DOHH2 (cell line): ENCODE measurements at regions not wholly inside any gene's neighbourhood (a gene's known extent, or its start where the extent isn't known, plus 50 kb on each side); places are given as distances from the start of the nearest gene placed in this dataset.

ENCODE experiments used
- EZH2phosphoT487 ChIP-seq: fragments of 200-600 bp; sonication (generic); IDR thresholded peaks from 2 replicates; pipeline ENCODE4 v1.6.1; 2017; ENCODE audit warnings: borderline replicate concordance, mild to moderate bottlenecking, antibody characterized with exemption, low read length, moderate library complexity, mixed read lengths
- TF ChIP-seq, protein P1 (sequence below): fragments of 200-600 bp; sonication (generic); IDR thresholded peaks from one replicate; pipeline ENCODE4 v1.5.1; 2014; ENCODE audit warnings: antibody characterized with exemption, mild to moderate bottlenecking, low read depth, low read length; ENCODE audit not compliant: poor library complexity, severe bottlenecking

DNA sequence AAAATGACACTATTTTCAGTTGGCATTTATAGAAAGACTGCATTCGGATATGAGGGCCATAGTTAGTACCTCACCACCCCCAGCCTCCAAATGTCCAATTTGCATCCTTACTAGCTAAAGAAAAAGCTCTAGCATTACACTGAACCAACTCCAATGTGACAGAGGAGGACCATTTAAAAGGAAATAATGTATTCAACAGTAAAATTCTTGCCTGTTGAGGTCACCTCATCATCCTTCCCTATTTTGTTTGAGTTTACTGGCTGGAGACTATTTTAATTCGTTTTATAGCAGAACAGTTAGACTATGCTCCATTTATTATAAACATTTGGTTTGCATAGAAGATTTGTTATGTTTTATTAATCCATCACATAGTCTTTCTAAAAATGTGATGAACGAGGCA is 88.2 kb upstream of the PPARGC1A start:
- no peak for TF ChIP-seq EZH2phosphoT487
- TF ChIP-seq, protein P1, sequence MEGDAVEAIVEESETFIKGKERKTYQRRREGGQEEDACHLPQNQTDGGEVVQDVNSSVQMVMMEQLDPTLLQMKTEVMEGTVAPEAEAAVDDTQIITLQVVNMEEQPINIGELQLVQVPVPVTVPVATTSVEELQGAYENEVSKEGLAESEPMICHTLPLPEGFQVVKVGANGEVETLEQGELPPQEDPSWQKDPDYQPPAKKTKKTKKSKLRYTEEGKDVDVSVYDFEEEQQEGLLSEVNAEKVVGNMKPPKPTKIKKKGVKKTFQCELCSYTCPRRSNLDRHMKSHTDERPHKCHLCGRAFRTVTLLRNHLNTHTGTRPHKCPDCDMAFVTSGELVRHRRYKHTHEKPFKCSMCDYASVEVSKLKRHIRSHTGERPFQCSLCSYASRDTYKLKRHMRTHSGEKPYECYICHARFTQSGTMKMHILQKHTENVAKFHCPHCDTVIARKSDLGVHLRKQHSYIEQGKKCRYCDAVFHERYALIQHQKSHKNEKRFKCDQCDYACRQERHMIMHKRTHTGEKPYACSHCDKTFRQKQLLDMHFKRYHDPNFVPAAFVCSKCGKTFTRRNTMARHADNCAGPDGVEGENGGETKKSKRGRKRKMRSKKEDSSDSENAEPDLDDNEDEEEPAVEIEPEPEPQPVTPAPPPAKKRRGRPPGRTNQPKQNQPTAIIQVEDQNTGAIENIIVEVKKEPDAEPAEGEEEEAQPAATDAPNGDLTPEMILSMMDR = no peak
